Activated naive CD4-positive, alpha-beta T cell treated with anti-CD3 and anti-CD28 coated beads for 36 hours (primary cell): ENCODE measurements at regions not wholly inside any gene's neighbourhood (a gene's known extent, or its start where the extent isn't known, plus 50 kb on each side); places are given as distances from the start of the nearest gene placed in this dataset.

Experiments used
- CTCF ChIA-PET: fragments of 350-600 bp; sonication (Branson Sonifier 250); formaldehyde crosslinking; loops from one replicate; lab custom pipeline; 2021; ENCODE audit warnings: antibody characterized with exemption; lab: Charles Lee
- DNase-seq: peaks from one replicate; pipeline ENCODE4 v3.0.0-alpha.2; 2020
- H3K27ac Mint-ChIP-seq: one replicate; pipeline ENCODE4 v1.8.0; 2021; ENCODE audit warnings: mild to moderate bottlenecking, mixed read lengths
- H3K27me3 Mint-ChIP-seq: one replicate; pipeline ENCODE4 v1.8.0; 2021; ENCODE audit warnings: low read depth, mixed read lengths
- H3K36me3 Mint-ChIP-seq: one replicate; pipeline ENCODE4 v1.8.0; 2021; ENCODE audit warnings: low read depth, mixed read lengths
- H3K4me1 Mint-ChIP-seq: one replicate; pipeline ENCODE4 v1.8.0; 2021; ENCODE audit warnings: low read depth, mixed read lengths
- H3K4me3 Mint-ChIP-seq: one replicate; pipeline ENCODE4 v1.8.0; 2021; ENCODE audit warnings: mild to moderate bottlenecking, moderate library complexity, mixed read lengths
- H3K9me3 Mint-ChIP-seq: one replicate; pipeline ENCODE4 v1.8.0; 2021; ENCODE audit warnings: mixed read lengths
- intact Hi-C: fragments of 100-400 bp; cut with micrococcal nuclease; formaldehyde crosslinking; loops from one replicate; pipeline ENCODE4 v1.15.1; 2023

- H3K27me3 Mint-ChIP-seq: no peaks in the 10 kb centered on the region
- no peaks in the 10 kb centered on the region for H3K4me1 Mint-ChIP-seq
- H3K9me3 Mint-ChIP-seq: peaks cover 5% of the 10 kb centered on the region
- H3K27ac Mint-ChIP-seq: no peak overlapping the region
- DNase-seq: no peak
- CTCF ChIA-PET: no interaction called here
- intact Hi-C loops: no loop called here
- no peaks in the 10 kb centered on the region for H3K36me3 Mint-ChIP-seq
- H3K4me3 Mint-ChIP-seq: no peak overlapping the region
Measured at GRCh38 chr1:5238351-5239130, 584.1 kb downstream of the AJAP1 start.

GRCh38 chr1:5235355-5235899 is 581.0 kb downstream of the AJAP1 start:
- H3K9me3 Mint-ChIP-seq: peaks cover 10% of the 10 kb centered on the region
- DNase-seq: no peak
- H3K36me3 Mint-ChIP-seq: peaks cover 3% of the 10 kb centered on the region
- intact Hi-C loops: no loop called here
- H3K4me1 Mint-ChIP-seq: no peaks in the 10 kb centered on the region
- H3K4me3 Mint-ChIP-seq: no peak overlapping the region
- H3K27me3 Mint-ChIP-seq: no peaks in the 10 kb centered on the region
- no peak overlapping the region for H3K27ac Mint-ChIP-seq
- CTCF ChIA-PET: no interaction called here

GRCh38 chr1:5232537-5232936 is 578.1 kb downstream of the AJAP1 start:
- H3K9me3 Mint-ChIP-seq: peaks cover 7% of the 10 kb centered on the region
- intact Hi-C loops: no loop called here
- H3K27ac Mint-ChIP-seq: no peak overlapping the region
- DNase-seq: no peak
- H3K27me3 Mint-ChIP-seq: peaks cover 6% of the 10 kb centered on the region
- H3K4me3 Mint-ChIP-seq: no peak overlapping the region
- H3K36me3 Mint-ChIP-seq: peaks cover 3% of the 10 kb centered on the region
- H3K4me1 Mint-ChIP-seq: no peaks in the 10 kb centered on the region
- CTCF ChIA-PET: no interaction called here

GRCh38 chr1:5231541-5232315 is 577.3 kb downstream of the AJAP1 start:
- CTCF ChIA-PET: no interaction called here
- intact Hi-C loops: no loop called here
- no peaks in the 10 kb centered on the region for H3K4me1 Mint-ChIP-seq
- H3K36me3 Mint-ChIP-seq: peaks cover 3% of the 10 kb centered on the region
- peaks cover 7% of the 10 kb centered on the region for H3K9me3 Mint-ChIP-seq
- peaks cover 6% of the 10 kb centered on the region for H3K27me3 Mint-ChIP-seq
- no peak overlapping the region for H3K4me3 Mint-ChIP-seq
- DNase-seq: no peak
- no peak overlapping the region for H3K27ac Mint-ChIP-seq

- Mint-ChIP-seq H3K4me3 (no peak overlapping the region), H3K4me1 (no peaks in the 10 kb centered on the region), H3K27ac (no peak overlapping the region), H3K9me3 (no peaks in the 10 kb centered on the region), H3K36me3 (no peaks in the 10 kb centered on the region), H3K27me3 (peaks cover 6% of the 10 kb centered on the region)
- intact Hi-C loops: no loop called here
- CTCF ChIA-PET: no interaction called here
- DNase-seq: no peak
Measured at GRCh38 chr1:5227114-5227513, 572.7 kb downstream of the AJAP1 start.

GRCh38 chr1:5225707-5226704 is 571.6 kb downstream of the AJAP1 start:
- no peak for DNase-seq
- intact Hi-C loops: no loop called here
- CTCF ChIA-PET: interaction anchor here (0.6 to 0.7 kb wide), 2 partner anchors 446 to 721 kb away, joined by 3 read pairs; no protein-coding TSS in a partner anchor
- H3K36me3 Mint-ChIP-seq: no peaks in the 10 kb centered on the region
- no peaks in the 10 kb centered on the region for H3K4me1 Mint-ChIP-seq
- H3K27ac Mint-ChIP-seq: no peak overlapping the region
- no peaks in the 10 kb centered on the region for H3K9me3 Mint-ChIP-seq
- peaks cover 6% of the 10 kb centered on the region for H3K27me3 Mint-ChIP-seq
- H3K4me3 Mint-ChIP-seq: no peak overlapping the region

- no peak for DNase-seq
- Mint-ChIP-seq H3K27ac (no peak overlapping the region), H3K27me3 (no peaks in the 10 kb centered on the region), H3K4me3 (no peak overlapping the region), H3K4me1 (no peaks in the 10 kb centered on the region), H3K9me3 (no peaks in the 10 kb centered on the region), H3K36me3 (no peaks in the 10 kb centered on the region)
- CTCF ChIA-PET: interaction anchor here (0.6 kb wide), 1 partner anchor 420 kb away, joined by 3 read pairs; no protein-coding TSS in a partner anchor
- intact Hi-C loops: no loop called here
Measured at GRCh38 chr1:5223206-5223605, 568.8 kb downstream of the AJAP1 start.

GRCh38 chr1:5222626-5223025 is 568.2 kb downstream of the AJAP1 start:
- Mint-ChIP-seq H3K36me3 (no peaks in the 10 kb centered on the region), H3K4me3 (no peak overlapping the region), H3K27ac (no peak overlapping the region), H3K4me1 (no peaks in the 10 kb centered on the region), H3K9me3 (no peaks in the 10 kb centered on the region), H3K27me3 (no peaks in the 10 kb centered on the region)
- intact Hi-C loops: no loop called here
- CTCF ChIA-PET: interaction anchor here (0.6 kb wide), 1 partner anchor 420 kb away, joined by 3 read pairs; no protein-coding TSS in a partner anchor
- DNase-seq: no peak

GRCh38 chr1:5221451-5221850 is 567.0 kb downstream of the AJAP1 start:
- CTCF ChIA-PET: no interaction called here

GRCh38 chr1:5220821-5221220 is 566.4 kb downstream of the AJAP1 start:
- no peaks in the 10 kb centered on the region for H3K27me3 Mint-ChIP-seq
- H3K9me3 Mint-ChIP-seq: no peaks in the 10 kb centered on the region
- H3K27ac Mint-ChIP-seq: no peak overlapping the region
- no peaks in the 10 kb centered on the region for H3K4me1 Mint-ChIP-seq
- H3K36me3 Mint-ChIP-seq: no peaks in the 10 kb centered on the region
- CTCF ChIA-PET: no interaction called here
- intact Hi-C loops: no loop called here
- no peak for DNase-seq
- H3K4me3 Mint-ChIP-seq: no peak overlapping the region

More at GRCh38 chr1:5221451-5221850, 567.0 kb downstream of the AJAP1 start:
- no peak for DNase-seq
- Mint-ChIP-seq H3K27ac (no peak overlapping the region), H3K9me3 (no peaks in the 10 kb centered on the region), H3K4me1 (no peaks in the 10 kb centered on the region), H3K27me3 (no peaks in the 10 kb centered on the region), H3K36me3 (no peaks in the 10 kb centered on the region), H3K4me3 (no peak overlapping the region)
- intact Hi-C loops: no loop called here

- CTCF ChIA-PET: no interaction called here
- H3K9me3 Mint-ChIP-seq: no peaks in the 10 kb centered on the region
- intact Hi-C loops: no loop called here
- H3K27ac Mint-ChIP-seq: no peak overlapping the region
- no peaks in the 10 kb centered on the region for H3K27me3 Mint-ChIP-seq
- no peaks in the 10 kb centered on the region for H3K36me3 Mint-ChIP-seq
- H3K4me1 Mint-ChIP-seq: no peaks in the 10 kb centered on the region
- no peak overlapping the region for H3K4me3 Mint-ChIP-seq
- no peak for DNase-seq
Measured at GRCh38 chr1:5220421-5220820, 566.0 kb downstream of the AJAP1 start.

- Mint-ChIP-seq H3K4me3 (no peak overlapping the region), H3K36me3 (no peaks in the 10 kb centered on the region), H3K4me1 (no peaks in the 10 kb centered on the region), H3K27ac (no peak overlapping the region), H3K27me3 (peaks cover 2% of the 10 kb centered on the region), H3K9me3 (no peaks in the 10 kb centered on the region)
- no peak for DNase-seq
- intact Hi-C loops: no loop called here
- CTCF ChIA-PET: no interaction called here
Measured at GRCh38 chr1:5200006-5200405, 545.6 kb downstream of the AJAP1 start.
